SK-N-SH (cell line): ENCODE measurements at regions not wholly inside any gene's neighbourhood (a gene's known extent, or its start where the extent isn't known, plus 50 kb on each side); places are given as distances from the start of the nearest gene placed in this dataset.

Experiments used
- CTCF ChIA-PET: fragments of 300-600, 350-600 bp; formaldehyde crosslinking; extraction: SDS; loops from one replicate; lab custom pipeline; 2021; lab: Yijun Ruan, JAX
- POLR2A ChIA-PET: fragments of 350-600 bp; sonication (Branson Sonifier 250); formaldehyde crosslinking; extraction: SDS; loops from one replicate; lab custom pipeline; 2020; ENCODE audit warnings: antibody characterized with exemption, inconsistent platforms; lab: Yijun Ruan, JAX
- DNase-seq: peaks from one replicate; pipeline ENCODE4 v3.0.0; 2012
- H2AFZ ChIP-seq: fragments of 200-600 bp; sonication (generic); 2 replicates; pipeline ENCODE4 v1.8.1; 2016; ENCODE audit warnings: antibody characterized with exemption, mild to moderate bottlenecking, low read depth
- H3F3A ChIP-seq: fragments of 200-600 bp; sonication (generic); replicated peaks from 2 replicates; pipeline ENCODE3; 2016; ENCODE audit warnings: antibody characterized with exemption, mild to moderate bottlenecking; ENCODE audit not compliant: insufficient read depth
- H3K27ac ChIP-seq, 2 experiments: fragments of 200-500 bp in 1 of 2; fragments of 200-600 bp in 1 of 2; sonication (Bioruptor generic) in 1 of 2; sonication (generic), shearing (Covaris generic) in 1 of 2; 2 replicates each; pipeline versions ENCODE4 v1.5.1 to v1.6.1; 2014 to 2016; ENCODE audit warnings: low read depth in 2 of 2, inconsistent platforms in 1 of 2, low read length in 1 of 2, mild to moderate bottlenecking in 1 of 2, mixed read lengths in 1 of 2
- H3K27me3 ChIP-seq: fragments of 200-600 bp; sonication (generic), shearing (Covaris generic); 2 replicates; pipeline ENCODE4 v1.6.1; 2016; ENCODE audit warnings: mixed run types; ENCODE audit not compliant: insufficient read depth
- H3K36me3 ChIP-seq, 2 experiments: fragments of 200-500 bp in 1 of 2; fragments of 200-600 bp in 1 of 2; sonication (Bioruptor generic) in 1 of 2; sonication (generic) in 1 of 2; replicated peaks in 1 of 2; 2 replicates each; pipeline versions ENCODE3 to v1.5.1; 2014 to 2016; ENCODE audit warnings: low read length in 1 of 2, mild to moderate bottlenecking in 1 of 2; ENCODE audit not compliant: insufficient read depth in 2 of 2, control insufficient read depth in 1 of 2
- H3K4me1 ChIP-seq, 2 experiments: fragments of 200-500 bp in 1 of 2; fragments of 200-600 bp in 1 of 2; sonication (Bioruptor generic) in 1 of 2; sonication (generic), shearing (Covaris generic) in 1 of 2; 2 replicates each; pipeline versions ENCODE4 v1.5.1 to v1.6.1; 2014 to 2016; ENCODE audit warnings: low read depth in 1 of 2, low read length in 1 of 2, mixed run types in 1 of 2; ENCODE audit not compliant: insufficient read depth in 2 of 2, control insufficient read depth in 1 of 2
- H3K4me2 ChIP-seq: fragments of 200-600 bp; sonication (generic), shearing (Covaris generic); 2 replicates; pipeline ENCODE4 v1.6.1; 2017; ENCODE audit warnings: mixed run types
- H3K4me3 ChIP-seq, 2 experiments: fragments of 200-500 bp in 1 of 2; fragments of 200-600 bp in 1 of 2; sonication (Bioruptor generic) in 1 of 2; sonication (generic), shearing (Covaris generic) in 1 of 2; 2 replicates each; pipeline versions ENCODE4 v1.5.1 to v1.8.1; 2014 to 2016; ENCODE audit warnings: low read depth in 2 of 2, inconsistent platforms in 1 of 2, low read length in 1 of 2, mild to moderate bottlenecking in 1 of 2, mixed read lengths in 1 of 2, moderate library complexity in 1 of 2
- H3K79me2 ChIP-seq: fragments of 200-600 bp; sonication (generic); 2 replicates; pipeline ENCODE4 v1.8.1; 2017; ENCODE audit warnings: mild to moderate bottlenecking; ENCODE audit not compliant: insufficient read depth
- H3K9ac ChIP-seq: fragments of 200-600 bp; sonication (generic); 2 replicates; pipeline ENCODE4 v1.6.1; 2017; ENCODE audit warnings: mixed run types
- H3K9me2 ChIP-seq: fragments of 200-600 bp; sonication (generic); 2 replicates; pipeline ENCODE4 v1.6.1; 2017; ENCODE audit warnings: mixed run types
- H3K9me3 ChIP-seq: fragments of 200-600 bp; sonication (generic); 2 replicates; pipeline ENCODE4 v1.6.1; 2017; ENCODE audit warnings: mixed run types, mild to moderate bottlenecking, moderate library complexity
- H4K20me1 ChIP-seq: fragments of 200-600 bp; sonication (generic); 2 replicates; pipeline ENCODE4 v1.6.1; 2017; ENCODE audit warnings: mild to moderate bottlenecking, mixed run types; ENCODE audit not compliant: insufficient read depth
- CHD2 ChIP-seq: fragments of 150-350 bp; IDR thresholded peaks from 2 replicates; pipeline ENCODE4 v1.6.1; 2018; ENCODE audit warnings: low read length; ENCODE audit not compliant: partially characterized antibody
- CTCF ChIP-seq: fragments of 200-600 bp; sonication (generic); IDR thresholded peaks from 2 replicates; pipeline ENCODE4 v1.6.1; 2017; ENCODE audit warnings: antibody characterized with exemption, mild to moderate bottlenecking, moderate library complexity
- FOSL2 ChIP-seq: IDR thresholded peaks from 2 replicates; pipeline ENCODE4 v1.4.0; 2012; ENCODE audit warnings: low read depth, mild to moderate bottlenecking, moderate library complexity, borderline replicate concordance
- FOXJ3 ChIP-seq: sonication (generic); formaldehyde crosslinking; IDR thresholded peaks from 2 replicates; pipeline ENCODE4 v1.5.1; 2020; ENCODE audit warnings: mild to moderate bottlenecking, missing genetic modification reagents
- FOXM1 ChIP-seq: IDR thresholded peaks from 2 replicates; pipeline ENCODE4 v1.4.0; 2012; ENCODE audit warnings: low read depth, mild to moderate bottlenecking
- IRF3 ChIP-seq: fragments of 150-350 bp; IDR thresholded peaks from 2 replicates; pipeline ENCODE4 v1.6.1; 2016; ENCODE audit warnings: mild to moderate bottlenecking, low read depth, low read length
- JUND ChIP-seq: IDR thresholded peaks from 2 replicates; pipeline ENCODE4 v1.4.0; 2012
- MEF2A ChIP-seq: IDR thresholded peaks from 2 replicates; pipeline ENCODE4 v1.4.0; 2012; ENCODE audit warnings: low read depth, borderline replicate concordance
- MXI1 ChIP-seq: IDR thresholded peaks from 2 replicates; pipeline ENCODE4 v1.6.1; 2012; ENCODE audit warnings: mild to moderate bottlenecking, low read depth, low read length, improper control_type of control experiment
- NRF1 ChIP-seq: IDR thresholded peaks from 2 replicates; pipeline ENCODE4 v1.6.1; 2012; ENCODE audit warnings: low read depth, mild to moderate bottlenecking, low read length
- PBX3 ChIP-seq: IDR thresholded peaks from 2 replicates; pipeline ENCODE4; 2012
- RAD21 ChIP-seq: IDR thresholded peaks from 2 replicates; pipeline ENCODE4 v1.6.1; 2012; ENCODE audit warnings: mild to moderate bottlenecking, low read length
- RCOR1 ChIP-seq: fragments of 150-350 bp; IDR thresholded peaks from 2 replicates; pipeline ENCODE4 v1.6.1; 2017; ENCODE audit warnings: antibody characterized with exemption, low read length
- RXRA ChIP-seq: IDR thresholded peaks from 2 replicates; pipeline ENCODE4 v1.4.0; 2012; ENCODE audit warnings: low read depth, mild to moderate bottlenecking, borderline replicate concordance
- SIN3A ChIP-seq: IDR thresholded peaks from 2 replicates; pipeline ENCODE4 v1.6.1; 2012; ENCODE audit warnings: low read depth, mild to moderate bottlenecking, low read length, moderate library complexity, borderline replicate concordance
- TCF12 ChIP-seq: IDR thresholded peaks from 2 replicates; pipeline ENCODE4 v1.4.0; 2012
- TEAD4 ChIP-seq: IDR thresholded peaks from 2 replicates; pipeline ENCODE4 v1.4.0; 2012; ENCODE audit warnings: mild to moderate bottlenecking, borderline replicate concordance; ENCODE audit not compliant: insufficient read depth
- USF1 ChIP-seq: IDR thresholded peaks from 2 replicates; pipeline ENCODE4 v1.4.0; 2012; ENCODE audit warnings: low read depth, borderline replicate concordance
- USF2 ChIP-seq: fragments of 150-350 bp; IDR thresholded peaks from 2 replicates; pipeline ENCODE4 v1.6.1; 2017; ENCODE audit warnings: antibody characterized with exemption, low read length, low read depth, borderline replicate concordance
- YY1 ChIP-seq: IDR thresholded peaks from 2 replicates; pipeline ENCODE4 v1.4.0; 2012; ENCODE audit warnings: low read depth, mild to moderate bottlenecking
- WGBS: methylation state at CpG from one replicate; pipeline ENCODE4 v1.1.6; 2017; ENCODE audit warnings: low lambda C conversion rate; 5-methylcytosine and 5-hydroxymethylcytosine counted together

GRCh38 chr6:9527679-9528286 lies 887.1 kb downstream of the TFAP2A start:
- Histone ChIP-seq H3K4me2 (no peak overlapping the region), H3K27me3 (no peaks in the 10 kb centered on the region), H3K36me3 (no peaks in the 10 kb centered on the region), H3K27ac (no peak overlapping the region), H3K4me1 (peaks cover 0 to 10% of the 10 kb centered on the region in 2 experiments; a peak in 2 of 4 replicates), H4K20me1 (no peaks in the 10 kb centered on the region), H3K79me2 (no peaks in the 10 kb centered on the region), H2AFZ (no peak overlapping the region), H3K9me3 (no peaks in the 10 kb centered on the region), H3K4me3 (no peak overlapping the region), H3F3A (peaks cover 5% of the 10 kb centered on the region), H3K9ac (no peak overlapping the region), H3K9me2 (no peaks in the 10 kb centered on the region)
- 27% methylated on average over 4 of the region's 4 CpGs for WGBS
- ChIA-PET CTCF (no interaction called here), POLR2A (no interaction called here)
- TF ChIP-seq CHD2 (no peak), MXI1 (no peak), TCF12 (no peak), FOSL2 (no peak), NRF1 (no peak), RXRA (no peak), CTCF (no peak), JUND (no peak), USF1 (no peak), FOXJ3 (no peak), RAD21 (no peak), SIN3A (no peak)
- no peak for DNase-seq

- Histone ChIP-seq H3K27me3 (no peaks in the 10 kb centered on the region), H4K20me1 (no peaks in the 10 kb centered on the region), H3K9ac (0 out of 2 replicates have a peak overlapping the region, but pooled peaks have one; percentile 1), H3K9me2 (no peaks in the 10 kb centered on the region), H3K79me2 (no peaks in the 10 kb centered on the region), H3K36me3 (no peaks in the 10 kb centered on the region), H3K4me2 (peak overlapping the region; percentile 31; the same call in 1 of the 2 replicates), H3F3A (peaks cover 25% of the 10 kb centered on the region), H3K9me3 (no peaks in the 10 kb centered on the region), H3K4me3 (no peak overlapping the region), H3K4me1 (peaks cover 0 to 20% of the 10 kb centered on the region in 2 experiments; a peak in 2 of 4 replicates), H2AFZ (peak overlapping the region; percentile 64; the same call in 1 of the 2 replicates), H3K27ac (peak overlapping the region; percentile 58 to 72; a peak in 3 of 4 replicates)
- CTCF ChIA-PET = no interaction called here
- POLR2A ChIA-PET = no interaction called here
- DNase-seq = no peak
- TF ChIP-seq YY1 (peak; percentile 66; the same call in 1 of the 2 replicates), RCOR1 (no peak), IRF3 (no peak), FOXM1 (no peak), CTCF (no peak), NRF1 (no peak), TCF12 (peak; percentile 85), MEF2A (no peak), JUND (peak; percentile 76), PBX3 (peak; percentile 69), USF2 (no peak), TEAD4 (peak; percentile 64; the same call in 1 of the 2 replicates)
These were observed 891.4 kb downstream of the TFAP2A start for GRCh38 chr6:9523462-9523861.
